Cardiac fibroblast (primary cell): ENCODE measurements at regions not wholly inside any gene's neighbourhood (a gene's known extent, or its start where the extent isn't known, plus 50 kb on each side); places are given as distances from the start of the nearest gene placed in this dataset.

ENCODE experiments used
- DNase-seq, 2 donors: peaks; one replicate each; pipeline versions ENCODE4 v3.0.0 to v3.0.0-alpha.2; 2010; ENCODE audit warnings: low read depth in 2 of 2
- H3K4me3 ChIP-seq, 2 donors: replicated peaks in 1 of 2; 1 replicate in 1 of 2; 2 replicates in 1 of 2; pipeline ENCODE4 v1.5.1; 2011; ENCODE audit warnings: low read depth in 2 of 2, low read length in 2 of 2, mild to moderate bottlenecking in 2 of 2, moderate library complexity in 1 of 2
- CTCF ChIP-seq: IDR thresholded peaks from one replicate; pipeline ENCODE4 v1.5.1; 2011; ENCODE audit warnings: low read depth, mild to moderate bottlenecking, low read length, inconsistent platforms

GRCh38 chr6:137588472-137588871 is 94.3 kb upstream of the OLIG3 start:
- TF ChIP-seq CTCF: no peak
- no peak for DNase-seq
- no peak overlapping the region for H3K4me3 ChIP-seq

GRCh38 chr6:137589067-137589848 is 95.1 kb upstream of the OLIG3 start:
- peak; percentile 67 for TF ChIP-seq CTCF
- H3K4me3 ChIP-seq: no peak overlapping the region
- peak; percentile 43 to 72 for DNase-seq

GRCh38 chr6:137590684-137591083 is 96.5 kb upstream of the OLIG3 start:
- H3K4me3 ChIP-seq: no peak overlapping the region
- DNase-seq: no peak
- TF ChIP-seq CTCF: no peak

GRCh38 chr6:137601471-137601870 is 107.3 kb upstream of the OLIG3 start:
- TF ChIP-seq CTCF: no peak
- H3K4me3 ChIP-seq: no peak overlapping the region
- no peak for DNase-seq

- no peak overlapping the region for H3K4me3 ChIP-seq
- no peak for TF ChIP-seq CTCF
- DNase-seq: no peak
Measured at GRCh38 chr6:137602313-137603197, 108.4 kb upstream of the OLIG3 start.

- DNase-seq: no peak
- no peak overlapping the region for H3K4me3 ChIP-seq
- no peak for TF ChIP-seq CTCF
Measured at GRCh38 chr6:137610702-137611101, 116.5 kb upstream of the OLIG3 start.
